SH-SY5Y (cell line): ENCODE measurements at regions not wholly inside any gene's neighbourhood (a gene's known extent, or its start where the extent isn't known, plus 50 kb on each side); places are given as distances from the start of the nearest gene placed in this dataset.

Experiments
- GATA2 ChIP-seq: IDR thresholded peaks from 2 replicates; pipeline ENCODE4 v1.6.1; 2011; ENCODE audit warnings: mild to moderate bottlenecking, low read depth, low read length
- GATA3 ChIP-seq: IDR thresholded peaks from 2 replicates; pipeline ENCODE4 v1.6.1; 2011; ENCODE audit warnings: low read depth, mild to moderate bottlenecking, low read length, moderate library complexity

DNA sequence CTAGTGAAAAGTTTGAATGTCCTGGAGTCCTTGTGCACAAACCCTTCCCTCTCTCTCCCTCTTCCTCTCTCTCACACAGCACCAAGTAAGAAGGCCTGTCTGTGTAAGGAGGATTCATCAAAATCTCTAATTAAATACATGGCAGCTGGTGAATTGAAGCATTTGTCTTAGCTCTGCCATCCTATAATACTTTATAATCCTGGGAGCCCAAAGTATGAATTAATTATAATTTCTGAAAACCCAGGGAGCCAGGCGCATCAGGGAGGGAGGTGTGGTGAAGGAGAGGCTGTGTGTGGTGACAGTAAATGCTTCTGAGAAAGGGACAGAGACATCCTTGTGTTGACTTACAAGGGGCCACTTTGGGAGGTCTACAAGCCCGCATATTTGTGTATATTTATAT, 691.4 kb upstream of the EEF2KMT start:
- TF ChIP-seq GATA2 (no peak), GATA3 (no peak)
